CD14-positive monocyte (primary cell): ENCODE measurements at regions not wholly inside any gene's neighbourhood (a gene's known extent, or its start where the extent isn't known, plus 50 kb on each side); places are given as distances from the start of the nearest gene placed in this dataset.

ENCODE experiments used
- DNase-seq, 3 donors: peaks; one replicate each; pipeline ENCODE4 v3.0.0-alpha.2; 2011 to 2022
- H2AFZ ChIP-seq: 2 replicates; pipeline ENCODE4 v1.6.0; 2012; ENCODE audit warnings: mild to moderate bottlenecking, low read depth, low read length, inconsistent platforms; ENCODE audit not compliant: insufficient read depth, poor library complexity, severe bottlenecking
- H3K27ac ChIP-seq, 2 donors: 1 replicate in 1 of 2; 2 replicates in 1 of 2; pipeline ENCODE4 v1.5.1; 2012 to 2013; ENCODE audit warnings: low read length in 2 of 2, control low read depth in 1 of 2, inconsistent platforms in 1 of 2, low read depth in 1 of 2, mild to moderate bottlenecking in 1 of 2
- H3K27me3 ChIP-seq, 2 donors: one replicate each; pipeline versions ENCODE4 v1.6.0 to v1.6.1; 2011 to 2013; ENCODE audit warnings: low read length in 2 of 2; ENCODE audit not compliant: control insufficient read depth in 2 of 2, insufficient read depth in 2 of 2
- H3K36me3 ChIP-seq, 2 donors: replicated peaks in 1 of 2; 1 replicate in 1 of 2; 2 replicates in 1 of 2; pipeline versions ENCODE4 v1.5.1 to v1.6.1; 2012 to 2013; ENCODE audit warnings: low read length in 2 of 2, control low read depth in 1 of 2, inconsistent platforms in 1 of 2, mild to moderate bottlenecking in 1 of 2; ENCODE audit not compliant: insufficient read depth in 2 of 2, control insufficient read depth in 1 of 2
- H3K4me1 ChIP-seq, 2 donors: 1 replicate in 1 of 2; 2 replicates in 1 of 2; pipeline versions ENCODE4 v1.5.1 to v1.6.1; 2012 to 2013; ENCODE audit warnings: low read length in 2 of 2, control low read depth in 1 of 2, inconsistent platforms in 1 of 2, mild to moderate bottlenecking in 1 of 2, moderate library complexity in 1 of 2; ENCODE audit not compliant: insufficient read depth in 2 of 2, control insufficient read depth in 1 of 2
- H3K4me2 ChIP-seq: replicated peaks from 2 replicates; pipeline ENCODE3; 2012; ENCODE audit warnings: low read length, moderate library complexity, mild to moderate bottlenecking; ENCODE audit not compliant: poor library complexity, severe bottlenecking; ENCODE audit errors: extremely low read depth
- H3K4me3 ChIP-seq, 3 experiments: fragments of 200-600 bp in 1 of 3; sonication (generic) in 1 of 3; replicated peaks in 1 of 3; 1 replicate in 2 of 3; 2 replicates in 1 of 3; pipeline ENCODE4 v1.5.1; 2011 to 2013; ENCODE audit warnings: low read length in 3 of 3, mild to moderate bottlenecking in 3 of 3, control low read depth in 2 of 3, low read depth in 2 of 3, inconsistent platforms in 1 of 3, moderate library complexity in 1 of 3
- H3K79me2 ChIP-seq: 2 replicates; pipeline ENCODE4 v1.6.0; 2012; ENCODE audit warnings: mild to moderate bottlenecking, control low read depth, inconsistent platforms, low read length, moderate library complexity; ENCODE audit not compliant: insufficient read depth
- H3K9ac ChIP-seq: 2 replicates; pipeline ENCODE4 v1.6.0; 2017; ENCODE audit warnings: low read length, mild to moderate bottlenecking; ENCODE audit not compliant: insufficient read depth, poor library complexity, severe bottlenecking
- H3K9me3 ChIP-seq, 2 donors: replicated peaks in 1 of 2; 1 replicate in 1 of 2; 2 replicates in 1 of 2; pipeline versions ENCODE4 v1.5.1 to v1.6.1; 2012 to 2013; ENCODE audit warnings: low read length in 2 of 2, control low read depth in 1 of 2; ENCODE audit not compliant: control insufficient read depth in 1 of 2, insufficient read depth in 1 of 2
- H4K20me1 ChIP-seq: 2 replicates; pipeline ENCODE4 v1.6.0; 2012; ENCODE audit warnings: mild to moderate bottlenecking, low read length, control low read depth, moderate library complexity; ENCODE audit not compliant: insufficient read depth
- H3K27ac Mint-ChIP-seq, 7 donors: one replicate each; pipeline ENCODE4 v1.8.0; 2020; ENCODE audit warnings: mild to moderate bottlenecking in 7 of 7, mixed read lengths in 7 of 7, moderate library complexity in 6 of 7, inconsistent platforms in 2 of 7
- H3K27me3 Mint-ChIP-seq, 3 donors: one replicate each; pipeline ENCODE4 v1.8.0; 2021 to 2022; ENCODE audit warnings: low read depth in 3 of 3, mild to moderate bottlenecking in 3 of 3, mixed read lengths in 3 of 3, moderate library complexity in 3 of 3, inconsistent platforms in 1 of 3
- H3K36me3 Mint-ChIP-seq, 2 donors: one replicate each; pipeline ENCODE4 v1.8.0; 2020; ENCODE audit warnings: mixed read lengths in 2 of 2, inconsistent platforms in 1 of 2, mild to moderate bottlenecking in 1 of 2
- H3K4me1 Mint-ChIP-seq: one replicate; pipeline ENCODE4 v1.8.0; 2020; ENCODE audit warnings: mild to moderate bottlenecking, mixed read lengths
- H3K4me3 Mint-ChIP-seq, 2 donors: one replicate each; pipeline ENCODE4 v1.8.0; 2020; ENCODE audit warnings: mild to moderate bottlenecking in 2 of 2, mixed read lengths in 2 of 2, moderate library complexity in 1 of 2
- H3K9me3 Mint-ChIP-seq, 7 donors: one replicate each; pipeline ENCODE4 v1.8.0; 2020 to 2022; ENCODE audit warnings: mixed read lengths in 7 of 7, mild to moderate bottlenecking in 6 of 7, moderate library complexity in 6 of 7, inconsistent platforms in 2 of 7
- CTCF ChIP-seq: fragments of 200-600 bp; IDR thresholded peaks from one replicate; pipeline ENCODE4 v1.8.0; 2022; ENCODE audit warnings: antibody characterized with exemption, mild to moderate bottlenecking
- WGBS: methylation state at CpG from one replicate; pipeline ENCODE4 v1.1.5; 2013; ENCODE audit warnings: missing lambda C conversion rate; ENCODE audit not compliant: insufficient coverage; 5-methylcytosine and 5-hydroxymethylcytosine counted together
- intact Hi-C, 2 donors: fragments of 100-400 bp; cut with micrococcal nuclease; formaldehyde crosslinking; loops; one replicate each; pipeline versions ENCODE4 v1.15.0 to v1.15.1; 2023

- Histone ChIP-seq H3K4me3 (no peak overlapping the region), H4K20me1 (no peaks in the 10 kb centered on the region), H3K27me3 (no peaks in the 10 kb centered on the region), H3K9me3 (peaks cover 5 to 15% of the 10 kb centered on the region in 2 donors), H3K9ac (no peak overlapping the region), H3K4me2 (no peak overlapping the region), H2AFZ (no peak overlapping the region), H3K4me1 (peaks cover 12 to 18% of the 10 kb centered on the region in 2 donors), H3K27ac (no peak overlapping the region), H3K79me2 (no peaks in the 10 kb centered on the region), H3K36me3 (no peaks in the 10 kb centered on the region)
- no peak for DNase-seq
- H3K36me3 Mint-ChIP-seq: peaks cover 0 to under 1% of the 10 kb centered on the region in 2 donors
- WGBS: no CpG with 5 or more reads among the region's 5 CpGs
- TF ChIP-seq CTCF: no peak
- peaks cover 7 to 30% (median 15%) of the 10 kb centered on the region in 7 donors for H3K9me3 Mint-ChIP-seq
- no peak overlapping the region for H3K4me3 Mint-ChIP-seq
- H3K4me1 Mint-ChIP-seq: peaks cover 15% of the 10 kb centered on the region
- no peak overlapping the region for H3K27ac Mint-ChIP-seq
- intact Hi-C loops: no loop called here
- H3K27me3 Mint-ChIP-seq: peaks cover 0 to 2% (median 1%) of the 10 kb centered on the region in 3 donors
These were observed 236.6 kb upstream of the TLE3 start for GRCh38 chr15:70334286-70334685.

GRCh38 chr15:70329179-70329578, 231.5 kb upstream of the TLE3 start:
- Mint-ChIP-seq H3K9me3 (peaks cover 4 to 17% (median 6%) of the 10 kb centered on the region in 7 donors), H3K4me1 (peaks cover 22% of the 10 kb centered on the region), H3K27me3 (peaks cover 0 to 14% (median 4%) of the 10 kb centered on the region in 3 donors), H3K4me3 (no peak overlapping the region), H3K27ac (peak overlapping the region in 1 of 7 donors; percentile 8), H3K36me3 (no peaks in the 10 kb centered on the region)
- TF ChIP-seq CTCF: no peak
- Histone ChIP-seq H2AFZ (no peak overlapping the region), H3K9ac (no peak overlapping the region), H3K36me3 (no peaks in the 10 kb centered on the region), H3K4me1 (peaks cover 20 to 23% of the 10 kb centered on the region in 2 donors), H3K79me2 (no peaks in the 10 kb centered on the region), H3K4me3 (no peak overlapping the region), H4K20me1 (no peaks in the 10 kb centered on the region), H3K4me2 (no peak overlapping the region), H3K27ac (no peak overlapping the region), H3K9me3 (peaks cover 0 to 7% of the 10 kb centered on the region in 2 donors), H3K27me3 (no peaks in the 10 kb centered on the region)
- peak in 1 of 3 donors; percentile 43 for DNase-seq
- intact Hi-C loops: no loop called here
- WGBS: no CpG with 5 or more reads among the region's 8 CpGs
